H1 (cell line): ENCODE measurements at regions not wholly inside any gene's neighbourhood (a gene's known extent, or its start where the extent isn't known, plus 50 kb on each side); places are given as distances from the start of the nearest gene placed in this dataset.

Source experiments
- ASH2L ChIP-seq: fragments of 200-600, 300-600 bp; sonication (generic); IDR thresholded peaks from one replicate; pipeline ENCODE4 v1.7.1; 2017; ENCODE audit warnings: low read length
- TF ChIP-seq, protein P1 (sequence below): fragments of 300-600 bp; sonication (generic); IDR thresholded peaks from 2 replicates; pipeline ENCODE4 v1.7.1; 2012; ENCODE audit warnings: low read length, moderate library complexity, mild to moderate bottlenecking, inconsistent platforms; ENCODE audit not compliant: insufficient replicate concordance

DNA sequence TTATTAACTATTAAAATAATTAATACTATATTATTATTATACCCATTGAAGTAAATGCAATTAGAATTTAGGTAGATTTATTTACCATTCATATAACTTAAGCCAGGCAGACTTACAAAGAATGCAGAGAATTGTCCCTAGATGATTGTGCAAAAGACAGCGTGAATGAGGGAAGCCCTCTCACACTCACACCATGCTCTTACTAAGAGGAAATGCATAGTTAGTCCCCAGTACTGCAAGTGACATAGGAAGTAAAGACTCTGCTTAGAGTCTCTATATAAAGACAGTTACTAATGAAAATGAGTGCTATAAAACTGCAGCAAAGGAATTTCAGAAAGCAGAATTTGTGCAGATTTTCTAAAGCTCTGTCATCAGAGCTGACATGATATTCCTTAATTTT, 270.4 kb downstream of the ZBBX start (continued):
- TF ChIP-seq, protein P1, sequence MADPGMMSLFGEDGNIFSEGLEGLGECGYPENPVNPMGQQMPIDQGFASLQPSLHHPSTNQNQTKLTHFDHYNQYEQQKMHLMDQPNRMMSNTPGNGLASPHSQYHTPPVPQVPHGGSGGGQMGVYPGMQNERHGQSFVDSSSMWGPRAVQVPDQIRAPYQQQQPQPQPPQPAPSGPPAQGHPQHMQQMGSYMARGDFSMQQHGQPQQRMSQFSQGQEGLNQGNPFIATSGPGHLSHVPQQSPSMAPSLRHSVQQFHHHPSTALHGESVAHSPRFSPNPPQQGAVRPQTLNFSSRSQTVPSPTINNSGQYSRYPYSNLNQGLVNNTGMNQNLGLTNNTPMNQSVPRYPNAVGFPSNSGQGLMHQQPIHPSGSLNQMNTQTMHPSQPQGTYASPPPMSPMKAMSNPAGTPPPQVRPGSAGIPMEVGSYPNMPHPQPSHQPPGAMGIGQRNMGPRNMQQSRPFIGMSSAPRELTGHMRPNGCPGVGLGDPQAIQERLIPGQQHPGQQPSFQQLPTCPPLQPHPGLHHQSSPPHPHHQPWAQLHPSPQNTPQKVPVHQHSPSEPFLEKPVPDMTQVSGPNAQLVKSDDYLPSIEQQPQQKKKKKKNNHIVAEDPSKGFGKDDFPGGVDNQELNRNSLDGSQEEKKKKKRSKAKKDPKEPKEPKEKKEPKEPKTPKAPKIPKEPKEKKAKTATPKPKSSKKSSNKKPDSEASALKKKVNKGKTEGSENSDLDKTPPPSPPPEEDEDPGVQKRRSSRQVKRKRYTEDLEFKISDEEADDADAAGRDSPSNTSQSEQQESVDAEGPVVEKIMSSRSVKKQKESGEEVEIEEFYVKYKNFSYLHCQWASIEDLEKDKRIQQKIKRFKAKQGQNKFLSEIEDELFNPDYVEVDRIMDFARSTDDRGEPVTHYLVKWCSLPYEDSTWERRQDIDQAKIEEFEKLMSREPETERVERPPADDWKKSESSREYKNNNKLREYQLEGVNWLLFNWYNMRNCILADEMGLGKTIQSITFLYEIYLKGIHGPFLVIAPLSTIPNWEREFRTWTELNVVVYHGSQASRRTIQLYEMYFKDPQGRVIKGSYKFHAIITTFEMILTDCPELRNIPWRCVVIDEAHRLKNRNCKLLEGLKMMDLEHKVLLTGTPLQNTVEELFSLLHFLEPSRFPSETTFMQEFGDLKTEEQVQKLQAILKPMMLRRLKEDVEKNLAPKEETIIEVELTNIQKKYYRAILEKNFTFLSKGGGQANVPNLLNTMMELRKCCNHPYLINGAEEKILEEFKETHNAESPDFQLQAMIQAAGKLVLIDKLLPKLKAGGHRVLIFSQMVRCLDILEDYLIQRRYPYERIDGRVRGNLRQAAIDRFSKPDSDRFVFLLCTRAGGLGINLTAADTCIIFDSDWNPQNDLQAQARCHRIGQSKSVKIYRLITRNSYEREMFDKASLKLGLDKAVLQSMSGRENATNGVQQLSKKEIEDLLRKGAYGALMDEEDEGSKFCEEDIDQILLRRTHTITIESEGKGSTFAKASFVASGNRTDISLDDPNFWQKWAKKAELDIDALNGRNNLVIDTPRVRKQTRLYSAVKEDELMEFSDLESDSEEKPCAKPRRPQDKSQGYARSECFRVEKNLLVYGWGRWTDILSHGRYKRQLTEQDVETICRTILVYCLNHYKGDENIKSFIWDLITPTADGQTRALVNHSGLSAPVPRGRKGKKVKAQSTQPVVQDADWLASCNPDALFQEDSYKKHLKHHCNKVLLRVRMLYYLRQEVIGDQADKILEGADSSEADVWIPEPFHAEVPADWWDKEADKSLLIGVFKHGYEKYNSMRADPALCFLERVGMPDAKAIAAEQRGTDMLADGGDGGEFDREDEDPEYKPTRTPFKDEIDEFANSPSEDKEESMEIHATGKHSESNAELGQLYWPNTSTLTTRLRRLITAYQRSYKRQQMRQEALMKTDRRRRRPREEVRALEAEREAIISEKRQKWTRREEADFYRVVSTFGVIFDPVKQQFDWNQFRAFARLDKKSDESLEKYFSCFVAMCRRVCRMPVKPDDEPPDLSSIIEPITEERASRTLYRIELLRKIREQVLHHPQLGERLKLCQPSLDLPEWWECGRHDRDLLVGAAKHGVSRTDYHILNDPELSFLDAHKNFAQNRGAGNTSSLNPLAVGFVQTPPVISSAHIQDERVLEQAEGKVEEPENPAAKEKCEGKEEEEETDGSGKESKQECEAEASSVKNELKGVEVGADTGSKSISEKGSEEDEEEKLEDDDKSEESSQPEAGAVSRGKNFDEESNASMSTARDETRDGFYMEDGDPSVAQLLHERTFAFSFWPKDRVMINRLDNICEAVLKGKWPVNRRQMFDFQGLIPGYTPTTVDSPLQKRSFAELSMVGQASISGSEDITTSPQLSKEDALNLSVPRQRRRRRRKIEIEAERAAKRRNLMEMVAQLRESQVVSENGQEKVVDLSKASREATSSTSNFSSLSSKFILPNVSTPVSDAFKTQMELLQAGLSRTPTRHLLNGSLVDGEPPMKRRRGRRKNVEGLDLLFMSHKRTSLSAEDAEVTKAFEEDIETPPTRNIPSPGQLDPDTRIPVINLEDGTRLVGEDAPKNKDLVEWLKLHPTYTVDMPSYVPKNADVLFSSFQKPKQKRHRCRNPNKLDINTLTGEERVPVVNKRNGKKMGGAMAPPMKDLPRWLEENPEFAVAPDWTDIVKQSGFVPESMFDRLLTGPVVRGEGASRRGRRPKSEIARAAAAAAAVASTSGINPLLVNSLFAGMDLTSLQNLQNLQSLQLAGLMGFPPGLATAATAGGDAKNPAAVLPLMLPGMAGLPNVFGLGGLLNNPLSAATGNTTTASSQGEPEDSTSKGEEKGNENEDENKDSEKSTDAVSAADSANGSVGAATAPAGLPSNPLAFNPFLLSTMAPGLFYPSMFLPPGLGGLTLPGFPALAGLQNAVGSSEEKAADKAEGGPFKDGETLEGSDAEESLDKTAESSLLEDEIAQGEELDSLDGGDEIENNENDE = no peak
- TF ChIP-seq ASH2L = no peak
- TF ChIP-seq, all 59 proteins: peak for 0
